Endothelial cell of umbilical vein (primary cell): ENCODE measurements at regions not wholly inside any gene's neighbourhood (a gene's known extent, or its start where the extent isn't known, plus 50 kb on each side); places are given as distances from the start of the nearest gene placed in this dataset.

Experiments used
- BruUV-seq: library from RNA; stranded (reverse); fragments of 400-500 nt; replicated peaks from 2 replicates; lab custom pipeline; 2021; lab: Mats Ljungman, UMichigan
- CTCF ChIA-PET: fragments of 300-600, 350-600 bp; sonication (Branson Sonifier 250); formaldehyde crosslinking; loops from one replicate; lab custom pipeline; 2021; ENCODE audit warnings: antibody characterized with exemption, inconsistent platforms; lab: Charles Lee
- POLR2A ChIA-PET: fragments of 300-600, 350-600 bp; sonication (Branson Sonifier 250); formaldehyde crosslinking; loops from one replicate; lab custom pipeline; 2021; ENCODE audit warnings: antibody characterized with exemption, inconsistent platforms; lab: Charles Lee
- DNase-seq: peaks from one replicate; pipeline ENCODE4 v3.0.0-alpha.2; 2011; ENCODE audit warnings: low read depth, low spot score
- FAIRE-seq: peaks from 2 replicates; lab custom pipeline; 2011; peaks lifted over from hg19 to GRCh38; lab: Jason Lieb, UNC
- H2AFZ ChIP-seq: 2 replicates; pipeline ENCODE4 v1.6.0; 2012; ENCODE audit warnings: low read depth, low read length, control low read depth, inconsistent platforms
- H3K27ac ChIP-seq: 2 replicates; pipeline ENCODE4 v1.5.1; 2011; ENCODE audit warnings: low read depth, mild to moderate bottlenecking, control low read depth, low read length, moderate library complexity; ENCODE audit not compliant: insufficient read depth
- H3K27me3 ChIP-seq, 2 experiments: 2 replicates each; pipeline versions ENCODE4 v1.6.0 to v1.6.1; 2011; ENCODE audit warnings: low read length in 2 of 2, mixed read lengths in 1 of 2; ENCODE audit not compliant: control insufficient read depth in 2 of 2, insufficient read depth in 2 of 2
- H3K36me3 ChIP-seq, 2 experiments: 2 replicates in 1 of 2; 3 replicates in 1 of 2; pipeline ENCODE4 v1.5.1; 2011; ENCODE audit warnings: low read length in 2 of 2, mild to moderate bottlenecking in 1 of 2, moderate library complexity in 1 of 2; ENCODE audit not compliant: control insufficient read depth in 2 of 2, insufficient read depth in 2 of 2; ENCODE audit errors: extremely low read depth in 1 of 2
- H3K4me1 ChIP-seq: 3 replicates; pipeline ENCODE4 v1.5.1; 2011; ENCODE audit warnings: mild to moderate bottlenecking, low read length; ENCODE audit not compliant: control insufficient read depth, insufficient read depth; ENCODE audit errors: extremely low read depth
- H3K4me2 ChIP-seq: 2 replicates; pipeline ENCODE4 v1.6.1; 2011; ENCODE audit warnings: low read length, control low read depth, mixed read lengths; ENCODE audit not compliant: insufficient read depth
- H3K4me3 ChIP-seq, 3 experiments: fragments of 200-600 bp in 1 of 3; sonication (generic), shearing (Covaris generic) in 1 of 3; replicated peaks in 1 of 3; 2 replicates each; pipeline ENCODE4 v1.5.1; 2011 to 2016; ENCODE audit warnings: control low read depth in 3 of 3, low read length in 3 of 3, mild to moderate bottlenecking in 2 of 3, inconsistent platforms in 1 of 3, low read depth in 1 of 3, moderate library complexity in 1 of 3; ENCODE audit not compliant: insufficient read depth in 1 of 3
- H3K79me2 ChIP-seq: 2 replicates; pipeline ENCODE4 v1.6.0; 2012; ENCODE audit warnings: low read length, inconsistent platforms; ENCODE audit not compliant: control insufficient read depth, insufficient read depth
- H3K9ac ChIP-seq: replicated peaks from 2 replicates; pipeline ENCODE3; 2011; ENCODE audit warnings: low read length, control low read depth; ENCODE audit not compliant: insufficient read depth; ENCODE audit errors: extremely low read depth
- H3K9me1 ChIP-seq: replicated peaks from 3 replicates; pipeline ENCODE4 v1.6.0; 2011; ENCODE audit warnings: mild to moderate bottlenecking, low read length; ENCODE audit not compliant: control insufficient read depth, insufficient read depth; ENCODE audit errors: extremely low read depth
- H3K9me3 ChIP-seq: replicated peaks from 2 replicates; pipeline ENCODE4 v1.5.1; 2012; ENCODE audit warnings: low read length, inconsistent platforms; ENCODE audit not compliant: control insufficient read depth, insufficient read depth
- H4K20me1 ChIP-seq: replicated peaks from 2 replicates; pipeline ENCODE3; 2011; ENCODE audit warnings: mild to moderate bottlenecking, low read length; ENCODE audit not compliant: control insufficient read depth, insufficient read depth; ENCODE audit errors: extremely low read depth
- CTCF ChIP-seq, 2 donors: IDR thresholded peaks; 1 replicate in 1 of 2; 2 replicates in 1 of 2; pipeline ENCODE4 v1.5.1; 2011; ENCODE audit warnings: low read length in 2 of 2, mild to moderate bottlenecking in 2 of 2, moderate library complexity in 2 of 2, control low read depth in 1 of 2, inconsistent platforms in 1 of 2, low read depth in 1 of 2; ENCODE audit not compliant: insufficient read depth in 1 of 2; ENCODE audit errors: extremely low read depth in 1 of 2
- EZH2 ChIP-seq: IDR thresholded peaks from 2 replicates; pipeline ENCODE4 v1.6.1; 2012; ENCODE audit warnings: borderline replicate concordance, low read depth, mild to moderate bottlenecking, moderate library complexity, low read length, inconsistent platforms; ENCODE audit not compliant: severe bottlenecking
- FOS ChIP-seq: IDR thresholded peaks from 2 replicates; pipeline ENCODE4 v1.6.1; 2011; ENCODE audit warnings: mild to moderate bottlenecking, low read length, moderate library complexity, borderline replicate concordance; ENCODE audit not compliant: insufficient read depth
- GATA2 ChIP-seq: IDR thresholded peaks from 2 replicates; pipeline ENCODE4 v1.7.0; 2011; ENCODE audit warnings: low read depth, mild to moderate bottlenecking, moderate library complexity, mixed read lengths, low read length; ENCODE audit not compliant: insufficient read length, insufficient read depth
- JUN ChIP-seq: IDR thresholded peaks from 2 replicates; pipeline ENCODE4 v1.6.1; 2011; ENCODE audit warnings: borderline replicate concordance, low read depth; ENCODE audit not compliant: insufficient read length, insufficient read depth
- MAX ChIP-seq: IDR thresholded peaks from 2 replicates; pipeline ENCODE4 v1.6.1; 2011; ENCODE audit not compliant: insufficient read depth, insufficient read length
- MYC ChIP-seq: IDR thresholded peaks from one replicate; pipeline ENCODE4 v1.6.1; 2011; ENCODE audit warnings: mild to moderate bottlenecking, low read depth, low read length
- POLR2A ChIP-seq: IDR thresholded peaks from 2 replicates; pipeline ENCODE4 v1.6.1; 2012; ENCODE audit warnings: low read depth, mild to moderate bottlenecking, control low read depth, low read length
- POLR2AphosphoS5 ChIP-seq: IDR thresholded peaks from 2 replicates; pipeline ENCODE4 v1.6.1; 2012; ENCODE audit warnings: low read depth, mild to moderate bottlenecking, control low read depth, low read length, moderate library complexity; ENCODE audit not compliant: insufficient read depth
- dilution Hi-C: fragments of 300-500 bp; cut with MboI; formaldehyde crosslinking; loops from one replicate; pipeline ENCODE4 v1.15.0; 2019; ENCODE audit warnings: low sequenced_read_pairs; ENCODE audit not compliant: extremely low pct_ligation_motif_present
- intact Hi-C: fragments of 100-400 bp; cut with micrococcal nuclease; formaldehyde crosslinking; loops from one replicate; pipeline ENCODE4 v1.10.0; 2022

- Histone ChIP-seq H2AFZ (no peak overlapping the region), H3K4me2 (no peak overlapping the region), H3K9ac (no peak overlapping the region), H3K4me3 (no peak overlapping the region), H3K36me3 (no peaks in the 10 kb centered on the region), H3K9me1 (no peaks in the 10 kb centered on the region), H3K27me3 (no peaks in the 10 kb centered on the region), H3K27ac (no peak overlapping the region), H3K9me3 (no peaks in the 10 kb centered on the region), H3K4me1 (no peaks in the 10 kb centered on the region), H3K79me2 (no peaks in the 10 kb centered on the region), H4K20me1 (no peaks in the 10 kb centered on the region)
- dilution Hi-C loops: no loop called here
- FAIRE-seq (no peak), DNase-seq (no peak)
- intact Hi-C loops: no loop called here
- ChIA-PET CTCF (no interaction called here), POLR2A (no interaction called here)
- no peak for TF ChIP-seq MYC
- no peak for TF ChIP-seq POLR2A
- TF ChIP-seq POLR2AphosphoS5: no peak
- TF ChIP-seq EZH2: no peak
- no peak for TF ChIP-seq CTCF (IDR thresholded peaks at IDR 0.05; ENCODE audit: extremely low read depth in 1 of 2, insufficient read depth in 1 of 2, low read depth in 1 of 2, low read length in 2 of 2)
- no TSS peak for BruUV-seq
These were observed 64.6 kb downstream of the GADD45G start for GRCh38 chr9:89669361-89669842.

- ChIA-PET POLR2A (no interaction called here), CTCF (no interaction called here)
- Histone ChIP-seq H4K20me1 (no peaks in the 10 kb centered on the region), H3K9ac (no peak overlapping the region), H3K27ac (no peak overlapping the region), H3K79me2 (no peaks in the 10 kb centered on the region), H3K4me3 (no peak overlapping the region), H3K4me2 (no peak overlapping the region), H3K9me1 (no peaks in the 10 kb centered on the region), H2AFZ (no peak overlapping the region), H3K27me3 (no peaks in the 10 kb centered on the region), H3K9me3 (no peaks in the 10 kb centered on the region), H3K36me3 (no peaks in the 10 kb centered on the region), H3K4me1 (no peaks in the 10 kb centered on the region)
- TF ChIP-seq MAX: no peak
- no peak for TF ChIP-seq POLR2AphosphoS5
- TF ChIP-seq CTCF (IDR thresholded peaks at IDR 0.05; ENCODE audit: extremely low read depth in 1 of 2, insufficient read depth in 1 of 2, low read depth in 1 of 2, low read length in 2 of 2): no peak
- no peak for TF ChIP-seq JUN
- no peak for TF ChIP-seq EZH2
- TF ChIP-seq GATA2: no peak
- TF ChIP-seq FOS: no peak
- TF ChIP-seq POLR2A: no peak
- no peak for TF ChIP-seq MYC
- dilution Hi-C loops: no loop called here
- DNase-seq (no peak), FAIRE-seq (no peak)
- intact Hi-C loops: no loop called here
- no TSS peak for BruUV-seq
These were observed 65.3 kb downstream of the GADD45G start for GRCh38 chr9:89670114-89670513.
